ENCODE measurements at regions not wholly inside any gene's neighbourhood (a gene's known extent, or its start where the extent isn't known, plus 50 kb on each side); places are given as distances from the start of the nearest gene placed in this dataset.
A peak's percentile ranks its signal among the peaks of the same experiment; 100 is the strongest.
"Not testable (repeated sequence)": the region's sequence is repeated elsewhere in the genome, so short reads cannot be mapped to it uniquely, and the experiment has no call there.

DNA sequence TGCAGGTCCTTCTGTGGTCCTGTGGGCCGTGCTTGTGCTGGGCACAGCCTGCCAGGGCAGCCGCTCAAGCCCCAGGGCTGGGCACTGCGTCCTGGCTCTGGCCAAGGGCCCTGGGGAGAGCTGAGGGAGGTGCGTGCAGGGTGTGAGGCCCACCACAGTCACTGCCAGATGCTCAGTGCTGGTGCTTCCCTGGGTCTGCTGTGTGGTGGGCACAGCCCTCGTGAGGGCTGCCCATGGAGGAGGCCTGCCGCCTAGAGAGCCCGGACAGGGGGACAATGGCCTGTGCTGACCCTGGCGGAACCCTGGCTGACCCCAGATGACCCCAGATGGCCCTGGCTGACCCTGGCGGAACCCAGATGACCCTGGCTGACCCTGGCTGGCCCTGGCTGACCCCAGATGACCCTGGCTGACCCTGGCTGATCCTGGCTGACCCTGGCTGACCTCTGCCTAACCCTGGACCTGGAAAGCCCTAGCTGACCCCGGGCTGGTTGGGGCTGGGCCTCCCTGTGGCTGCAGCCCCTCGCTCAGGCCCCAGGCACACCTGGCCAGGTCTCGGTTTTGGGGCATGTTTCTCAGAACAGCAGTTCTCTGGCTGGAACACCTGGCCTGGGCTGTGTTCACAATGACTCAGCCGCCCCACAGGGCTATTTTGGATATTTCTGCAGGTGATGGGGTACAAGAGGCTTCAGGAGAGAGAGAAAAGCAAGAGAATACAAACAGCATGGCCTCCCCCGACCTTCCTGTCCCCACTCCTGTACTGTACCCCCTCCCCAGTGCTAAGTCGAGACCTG lies 55.4 kb downstream of the TMEM121 start:
- peak; percentile 6 for ATAC-seq

DNA sequence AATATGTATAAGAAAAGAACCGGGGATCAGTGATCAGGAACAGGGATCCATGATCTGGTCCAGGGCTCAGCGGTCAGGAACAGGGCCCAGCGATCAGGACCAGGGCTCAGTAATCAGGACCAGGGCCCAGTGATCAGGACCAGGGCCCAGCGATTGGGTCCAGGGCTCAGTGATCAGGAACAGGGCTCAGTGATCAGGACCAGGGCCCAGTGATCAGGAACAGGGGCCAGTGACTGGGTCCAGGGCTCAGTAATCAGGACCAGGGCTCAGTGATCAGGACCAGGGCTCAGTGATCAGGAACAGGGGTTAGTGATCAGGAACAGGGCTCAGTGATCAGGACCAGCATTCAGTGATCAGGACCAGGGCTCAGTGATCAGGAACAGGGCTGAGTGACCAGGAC lies 56.3 kb downstream of the TMEM121 start:
- ATAC-seq = peak; percentile 53

DNA sequence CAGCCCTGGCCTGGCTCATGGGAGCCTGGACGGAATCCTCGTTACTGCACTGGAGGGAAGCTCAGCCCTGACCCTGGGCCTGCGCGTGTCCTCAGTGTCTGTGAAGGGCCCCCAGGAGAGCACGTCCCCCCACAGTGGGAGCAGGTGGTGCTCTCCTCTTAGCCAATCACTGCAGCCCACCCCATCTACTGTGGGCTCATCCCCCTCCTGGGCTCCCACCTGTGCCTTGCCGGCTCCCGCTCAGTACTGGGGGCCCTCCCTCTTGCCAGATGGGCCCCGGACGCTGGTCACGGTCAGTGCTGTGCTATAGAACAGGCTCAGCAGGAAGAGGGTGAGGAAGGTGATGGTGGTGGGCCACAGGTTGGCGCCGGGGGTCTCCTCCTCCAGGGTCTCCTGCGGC lies 57.5 kb downstream of the TMEM121 start:
- not testable (repeated sequence) for ATAC-seq

- ATAC-seq = not testable (repeated sequence)
These were observed 58.9 kb downstream of the TMEM121 start for GRCh38 chr14:105585290-105585689.

DNA sequence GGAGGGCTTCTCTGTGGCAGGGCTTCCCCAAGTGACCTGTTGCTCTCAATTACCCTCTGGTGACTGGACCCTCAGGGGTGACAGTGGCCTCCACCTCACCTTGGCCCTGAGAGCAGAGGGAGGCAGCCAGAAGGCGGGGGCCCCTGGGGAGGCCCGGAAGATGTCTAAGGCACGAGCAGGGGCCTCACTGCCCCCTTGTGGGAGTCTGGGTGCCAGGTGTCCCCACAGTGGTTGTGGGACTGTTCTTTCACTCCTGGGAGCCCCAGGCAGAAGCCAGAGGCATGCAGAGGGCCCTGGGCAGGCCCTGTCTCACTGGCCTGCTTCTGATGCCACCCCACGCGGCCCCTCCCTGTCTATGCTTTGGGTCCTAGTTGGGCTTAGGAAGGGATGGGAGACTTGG lies 59.3 kb downstream of the TMEM121 start:
- ATAC-seq = not testable (repeated sequence)

DNA sequence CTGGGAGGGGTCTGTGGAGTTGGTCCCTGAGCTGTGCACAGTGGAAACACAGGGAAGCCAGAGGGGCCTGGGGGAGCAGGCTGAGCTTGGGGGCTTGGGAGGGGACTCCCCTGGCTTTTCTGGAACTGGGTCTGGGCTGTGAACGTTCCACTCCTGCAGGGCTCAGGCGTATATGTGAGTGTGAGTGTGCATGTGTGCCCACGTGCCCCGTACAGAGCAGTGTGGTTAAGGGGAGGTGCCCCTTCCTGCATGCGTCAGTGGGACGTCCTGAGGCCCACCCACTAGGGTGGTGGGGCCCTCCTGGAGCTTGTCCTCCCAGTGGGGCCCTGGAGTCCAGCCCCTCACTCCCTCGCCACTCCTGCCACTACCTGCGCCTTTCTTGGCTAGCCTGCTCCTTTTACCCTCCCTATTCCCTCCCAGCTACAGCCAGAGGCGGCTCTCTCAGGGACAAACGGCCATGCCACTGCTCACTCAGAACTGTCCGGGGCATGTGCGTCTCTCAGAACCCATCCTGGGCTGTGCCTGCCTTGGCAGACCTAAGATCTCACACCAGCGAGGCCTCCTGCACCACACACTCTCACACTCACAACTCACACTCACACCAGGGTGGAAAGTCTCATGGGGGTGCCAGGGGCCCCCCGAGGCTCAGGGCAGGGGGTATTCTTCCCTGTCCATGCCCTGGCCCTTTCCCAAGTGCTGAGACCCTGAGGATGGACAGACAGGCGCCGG lies 59.9 kb downstream of the TMEM121 start:
- peak; percentile 53 for ATAC-seq

- not testable (repeated sequence) for ATAC-seq
These were observed 60.7 kb downstream of the TMEM121 start for GRCh38 chr14:105587034-105587433.

GRCh38 chr14:105587482-105588235 lies 61.3 kb downstream of the TMEM121 start:
- ATAC-seq = not testable (repeated sequence)

- ATAC-seq = peak; percentile 9
These were observed 62.0 kb downstream of the TMEM121 start for GRCh38 chr14:105588236-105588860.

DNA sequence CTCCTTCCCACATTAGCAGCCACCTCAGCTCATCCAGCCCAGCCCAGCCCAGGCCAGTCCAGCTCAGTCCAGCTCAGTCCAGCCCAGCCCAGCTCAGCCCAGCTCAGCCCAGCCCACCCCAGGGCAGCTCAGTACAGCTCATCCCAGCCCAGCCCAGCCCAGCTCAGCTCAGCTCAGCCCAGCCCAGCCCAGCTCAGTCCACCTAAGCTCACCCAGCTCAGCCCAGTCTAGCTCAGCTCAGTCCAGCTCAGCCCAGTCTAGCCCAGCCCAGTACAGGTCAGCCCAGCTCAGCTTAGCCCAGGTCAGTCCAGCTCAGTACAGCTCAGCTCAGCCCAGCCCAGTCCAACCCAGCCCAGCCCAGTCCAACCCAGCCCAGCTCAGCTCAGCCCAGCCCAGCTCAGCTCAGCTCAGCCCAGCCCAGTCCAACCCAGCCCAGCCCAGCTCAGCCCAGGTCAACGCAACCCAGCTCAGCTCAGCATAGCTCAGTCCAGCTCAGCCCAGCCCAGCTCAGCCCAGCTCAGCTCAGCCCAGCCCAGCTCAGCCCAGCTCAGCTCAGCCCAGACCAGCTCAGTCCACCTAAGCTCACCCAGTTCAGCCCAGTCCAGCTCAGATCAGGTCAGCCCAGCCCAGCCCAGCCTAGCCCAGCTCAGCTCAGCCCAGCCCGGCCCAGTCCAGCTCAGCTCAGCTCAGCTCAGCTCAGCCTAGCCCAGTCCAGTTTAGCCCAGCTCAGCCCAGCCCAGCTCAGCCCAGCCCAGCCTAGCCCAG lies 63.0 kb downstream of the TMEM121 start:
- no peak for ATAC-seq

GRCh38 chr14:105589926-105590185 lies 63.5 kb downstream of the TMEM121 start:
- ATAC-seq = not testable (repeated sequence)

DNA sequence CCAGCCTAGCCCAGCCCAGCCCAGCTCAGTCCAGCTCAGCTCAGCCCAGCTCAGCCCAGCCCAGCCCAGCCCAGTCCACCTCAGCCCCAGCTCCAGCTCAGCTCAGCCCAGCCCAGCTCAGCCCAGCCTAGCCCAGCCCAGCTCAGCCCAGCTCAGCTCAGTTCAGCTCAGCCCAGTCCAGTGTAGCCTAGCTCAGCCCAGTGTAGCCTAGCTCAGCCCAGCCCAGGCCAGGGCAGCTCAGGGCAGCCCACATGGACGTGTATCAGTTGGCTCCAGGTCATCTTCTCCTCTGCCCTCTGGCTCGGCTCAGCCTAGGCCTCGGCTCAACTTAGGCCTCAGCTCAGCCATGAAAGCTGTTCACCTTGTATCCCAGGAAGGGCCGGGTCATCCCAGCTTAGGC lies 64.7 kb downstream of the TMEM121 start:
- ATAC-seq = no peak

GRCh38 chr14:105591792-105592341 lies 65.5 kb downstream of the TMEM121 start:
- peak; percentile 6 for ATAC-seq

- not testable (repeated sequence) for ATAC-seq
These were observed 66.3 kb downstream of the TMEM121 start for GRCh38 chr14:105592646-105593045.

- peak; percentile 10 for ATAC-seq
These were observed 69.0 kb downstream of the TMEM121 start for GRCh38 chr14:105595346-105595745.

DNA sequence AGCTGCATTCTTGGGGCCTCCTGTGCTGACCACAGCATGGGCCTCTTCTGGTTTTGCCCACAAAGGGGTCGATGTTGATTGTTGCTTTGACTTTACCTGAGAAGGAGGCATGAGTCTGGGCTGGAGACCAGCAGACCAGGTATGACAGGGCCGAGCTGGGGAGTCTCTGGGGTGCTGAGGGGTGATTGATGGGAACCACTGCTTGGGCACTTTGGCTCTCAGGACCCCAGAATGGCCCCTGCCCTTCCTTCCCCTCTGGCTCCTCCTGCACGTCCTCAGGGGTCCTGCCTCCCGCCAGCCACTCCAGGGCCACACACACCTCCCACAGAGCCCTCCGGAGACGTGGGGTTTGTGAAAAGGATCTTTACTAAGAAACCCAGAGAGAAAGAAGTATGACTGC lies 70.0 kb downstream of the TMEM121 start:
- not testable (repeated sequence) for ATAC-seq

DNA sequence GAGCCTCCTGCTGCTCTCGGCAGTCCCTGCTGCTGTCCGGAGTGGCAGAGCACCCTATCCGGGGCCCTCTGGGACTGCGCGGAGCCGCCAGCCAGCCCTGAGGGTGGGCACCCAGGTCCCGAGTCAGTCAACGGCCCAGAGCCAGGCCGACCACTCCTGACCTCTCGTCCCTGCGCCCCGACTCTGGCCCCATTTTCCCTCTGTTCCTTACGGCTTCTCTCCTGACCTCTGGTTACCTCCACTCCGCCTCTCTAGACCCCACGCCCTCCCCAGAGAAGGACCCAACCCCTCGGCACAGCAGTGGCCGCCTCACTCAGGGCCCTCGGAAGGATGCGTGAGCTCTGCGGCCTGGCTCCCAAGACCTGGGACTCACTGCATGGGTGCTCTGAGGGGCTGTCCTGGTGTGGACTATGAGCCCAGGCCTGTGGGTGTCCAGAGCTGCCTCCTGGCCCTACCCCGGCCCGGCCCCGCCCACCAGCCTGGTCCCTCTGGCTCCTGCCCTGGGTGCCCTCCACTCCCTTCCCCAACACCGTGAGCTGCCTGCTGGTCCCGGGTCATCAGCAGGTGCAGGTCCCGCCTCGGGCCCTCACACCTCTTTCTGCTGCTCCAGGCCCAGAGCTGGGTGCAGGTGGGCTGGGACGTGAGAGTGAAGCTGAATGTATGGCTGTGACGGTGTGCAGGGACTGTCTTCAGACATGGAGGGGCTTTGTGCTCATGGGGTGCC lies 71.8 kb downstream of the TMEM121 start:
- not testable (repeated sequence) for ATAC-seq

DNA sequence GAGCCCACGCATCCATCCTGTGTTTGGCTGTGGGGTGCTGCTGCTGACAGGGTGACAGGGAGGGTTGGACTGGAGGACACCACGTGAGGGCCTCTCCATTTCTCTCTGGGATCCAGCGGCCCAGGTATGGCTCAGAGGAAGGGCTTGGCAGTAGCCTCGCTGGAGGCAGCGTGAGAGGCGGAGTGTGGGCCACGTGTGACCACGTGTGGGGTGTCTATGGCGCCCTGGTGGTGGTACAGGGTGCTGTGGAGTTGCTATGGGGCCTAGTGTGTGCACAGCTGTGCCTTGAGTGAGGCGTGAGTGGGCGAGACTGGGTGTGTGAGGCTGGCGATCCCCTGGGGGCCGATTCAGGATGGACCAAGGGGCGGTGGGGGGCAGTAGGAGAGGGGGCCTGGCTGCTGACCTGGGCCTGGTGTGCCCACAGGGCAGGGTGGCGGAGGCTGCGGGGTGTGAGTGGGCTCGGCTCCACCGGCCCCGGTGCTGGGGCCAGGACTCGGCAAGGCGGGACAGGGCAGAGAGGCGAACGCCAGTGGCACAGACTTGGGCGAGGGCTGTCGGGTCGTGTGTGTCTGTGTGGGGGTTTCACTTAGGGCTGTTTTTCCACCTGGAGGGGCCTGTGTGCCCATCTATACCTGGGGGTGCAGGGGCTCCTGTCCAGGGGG lies 72.7 kb downstream of the TMEM121 start:
- ATAC-seq = not testable (repeated sequence)

DNA sequence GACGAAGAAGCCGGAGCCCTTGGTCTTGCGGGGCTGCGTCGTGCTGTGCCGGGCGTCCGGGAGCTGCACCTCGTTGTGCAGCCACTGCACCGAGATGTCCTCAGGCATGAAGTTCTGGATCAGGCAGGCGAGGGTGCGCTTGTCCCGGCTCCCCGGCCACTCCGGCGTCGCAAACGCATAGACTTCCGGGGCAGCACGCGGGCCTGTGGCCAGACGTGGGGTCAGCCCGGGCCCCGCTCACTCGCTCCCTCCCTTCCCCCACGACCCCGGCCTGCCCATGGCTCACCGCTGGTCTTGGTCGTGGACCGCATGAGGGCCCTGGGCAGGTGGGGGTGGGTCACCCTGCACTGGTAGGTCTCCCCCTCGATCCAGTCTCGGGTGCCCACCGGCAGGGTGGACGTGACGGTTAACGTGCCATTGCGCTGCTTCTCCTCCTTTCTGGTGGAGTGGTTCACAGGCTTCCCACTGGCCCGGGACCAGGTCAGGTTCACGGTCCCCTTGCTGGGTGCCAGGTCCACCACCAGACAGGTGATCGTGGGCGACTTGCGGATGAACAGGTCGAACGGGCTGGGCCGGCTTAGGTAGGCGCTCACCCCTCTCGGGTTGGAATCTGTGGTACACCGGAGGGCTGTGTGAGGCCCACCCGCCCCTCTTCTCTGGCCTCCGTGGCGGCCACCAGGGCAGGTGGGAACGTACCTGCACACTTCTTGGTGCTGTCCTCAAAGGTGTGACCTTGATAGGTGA lies 74.0 kb downstream of the TMEM121 start:
- not testable (repeated sequence) for ATAC-seq

DNA sequence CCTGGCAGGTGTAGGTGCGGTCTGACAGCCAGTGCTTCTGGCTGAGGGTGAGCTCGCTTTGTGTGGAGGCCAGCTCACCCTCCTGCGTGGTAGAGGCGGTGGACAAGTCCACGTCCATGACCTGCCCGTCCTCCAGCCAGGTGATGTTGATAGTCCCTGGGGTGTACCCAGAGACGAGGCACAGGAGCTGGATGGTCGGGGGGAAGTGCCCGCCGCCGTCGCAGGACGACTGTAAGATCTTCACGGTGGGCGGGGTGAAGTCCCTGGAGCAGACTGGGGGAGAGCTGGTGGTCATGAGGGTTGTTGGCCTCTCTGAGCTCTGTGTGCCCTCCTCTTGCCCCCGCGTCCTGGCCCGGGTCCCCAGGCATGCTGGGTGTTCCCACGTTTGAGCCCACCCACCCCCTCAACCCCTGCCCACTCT lies 74.6 kb downstream of the TMEM121 start:
- no peak for ATAC-seq
